HepG2 (cell line): ENCODE measurements at regions not wholly inside any gene's neighbourhood (a gene's known extent, or its start where the extent isn't known, plus 50 kb on each side); places are given as distances from the start of the nearest gene placed in this dataset.

Source experiments
- ATAC-seq: fragments of 200-7000 bp; cut with Tn5 transposase; 3 replicates; pipeline ENCODE4 v1.9.1; 2020; ENCODE audit warnings: mild to moderate bottlenecking, moderate library complexity
- BruUV-seq: library from RNA; stranded (reverse); fragments of 400-500 nt; replicated peaks from 2 replicates; lab custom pipeline; 2021; lab: Mats Ljungman, UMichigan
- CTCF ChIA-PET: fragments of 300-600 bp; formaldehyde crosslinking; extraction: SDS; loops from one replicate; lab custom pipeline; 2021; ENCODE audit warnings: low total read pairs, inconsistent platforms, low intra/inter-chr PET ratio; lab: Yijun Ruan, JAX
- POLR2A ChIA-PET: fragments of 350-600 bp; sonication (Branson Sonifier 250); formaldehyde crosslinking; loops from one replicate; lab custom pipeline; 2020; ENCODE audit warnings: antibody characterized with exemption, inconsistent platforms; lab: Yijun Ruan, JAX
- DNase-seq: peaks from one replicate; pipeline ENCODE4 v3.0.0-alpha.2; 2015; ENCODE audit warnings: low spot score
- FAIRE-seq: peaks from 3 replicates; lab custom pipeline; 2011; peaks lifted over from hg19 to GRCh38; lab: Jason Lieb, UNC
- H2AFZ ChIP-seq: one replicate; pipeline ENCODE4 v1.6.1; 2011; ENCODE audit warnings: low read length, inconsistent platforms
- H3K27ac ChIP-seq: fragments of 300-600 bp; 3 replicates; pipeline ENCODE4 v1.8.0; 2011; ENCODE audit warnings: mixed run types, mild to moderate bottlenecking, mixed read lengths, low read length, inconsistent platforms; ENCODE audit not compliant: insufficient read depth; ENCODE audit errors: extremely low read length
- H3K27me3 ChIP-seq, 2 experiments: fragments of 200-600 bp in 1 of 2; 2 replicates in 1 of 2; 3 replicates in 1 of 2; pipeline versions ENCODE4 v1.6.0 to v1.8.0; 2011; ENCODE audit warnings: low read length in 2 of 2, mild to moderate bottlenecking in 2 of 2, moderate library complexity in 2 of 2, inconsistent platforms in 1 of 2; ENCODE audit not compliant: insufficient read depth in 2 of 2, control insufficient read depth in 1 of 2
- H3K36me3 ChIP-seq, 2 experiments: fragments of 200-600 bp in 1 of 2; replicated peaks in 1 of 2; 2 replicates in 1 of 2; 3 replicates in 1 of 2; pipeline versions ENCODE4 v1.5.1 to v1.8.0; 2011; ENCODE audit warnings: low read length in 2 of 2, inconsistent platforms in 1 of 2; ENCODE audit not compliant: insufficient read depth in 2 of 2, control insufficient read depth in 1 of 2
- H3K4me1 ChIP-seq: 2 replicates; pipeline ENCODE4 v1.5.1; 2012; ENCODE audit warnings: low read length, inconsistent platforms; ENCODE audit not compliant: insufficient read depth
- H3K4me2 ChIP-seq: 2 replicates; pipeline ENCODE4 v1.6.0; 2011; ENCODE audit warnings: low read depth, low read length, inconsistent platforms
- H3K4me3 ChIP-seq, 3 experiments: fragments of 200-600 bp in 1 of 3; sonication (generic), shearing (Covaris generic) in 1 of 3; replicated peaks in 1 of 3; 2 replicates each; pipeline ENCODE4 v1.5.1; 2011 to 2016; ENCODE audit warnings: low read length in 3 of 3, inconsistent platforms in 2 of 3, low read depth in 2 of 3, mild to moderate bottlenecking in 2 of 3, control low read depth in 1 of 3, mixed read lengths in 1 of 3; ENCODE audit not compliant: insufficient read depth in 1 of 3
- H3K79me2 ChIP-seq: one replicate; pipeline ENCODE4 v1.6.1; 2011; ENCODE audit warnings: low read length, inconsistent platforms; ENCODE audit not compliant: insufficient read depth
- H3K9ac ChIP-seq: 2 replicates; pipeline ENCODE4 v1.6.0; 2011; ENCODE audit warnings: mild to moderate bottlenecking, low read depth, low read length, inconsistent platforms; ENCODE audit not compliant: insufficient read depth
- H3K9me3 ChIP-seq: 2 replicates; pipeline ENCODE4 v1.5.1; 2012; ENCODE audit warnings: mild to moderate bottlenecking, low read length
- H4K20me1 ChIP-seq: 2 replicates; pipeline ENCODE4 v1.6.0; 2011; ENCODE audit warnings: inconsistent platforms, mild to moderate bottlenecking, low read length, moderate library complexity; ENCODE audit not compliant: insufficient read depth
- REST ChIP-seq, 2 experiments: IDR thresholded peaks; 2 replicates each; pipeline ENCODE4 v1.6.1; 2011 to 2012; ENCODE audit warnings: low read length in 2 of 2, borderline replicate concordance in 1 of 2, low read depth in 1 of 2, mild to moderate bottlenecking in 1 of 2, moderate library complexity in 1 of 2
- ZNF883 ChIP-seq: sonication (generic); formaldehyde crosslinking; IDR thresholded peaks from 2 replicates; pipeline ENCODE4 v1.5.1; 2020; ENCODE audit warnings: mild to moderate bottlenecking, missing genetic modification reagents; ENCODE audit errors: not compliant biosample characterization
- WGBS: methylation state at CpG from one replicate; pipeline ENCODE4 v1.1.6; 2017; ENCODE audit warnings: low lambda C conversion rate; 5-methylcytosine and 5-hydroxymethylcytosine counted together
- in situ Hi-C: cut with HindIII; loops from 2 replicates; pipeline ENCODE4 v1.10.0; 2017; ENCODE audit warnings: low pct_unique_long_range_greater_than_20kb; ENCODE audit not compliant: extremely low pct_ligation_motif_present
- intact Hi-C: fragments of 100-400 bp; cut with micrococcal nuclease; formaldehyde crosslinking; loops from one replicate; pipeline ENCODE4 v1.10.0; 2022; ENCODE audit not compliant: unreplicated experiment

GRCh38 chr11:93073508-93074280 lies 104.2 kb downstream of the MTNR1B start:
- BruUV-seq = no TSS peak
- in situ Hi-C loops = no loop called here

More at GRCh38 chr11:93073508-93074280, 104.2 kb downstream of the MTNR1B start:
- no peaks in the 10 kb centered on the region for H3K79me2 ChIP-seq
- no peaks in the 10 kb centered on the region for H3K27me3 ChIP-seq
- DNase-seq (no peak), ATAC-seq (no peak)
- CTCF ChIA-PET = no interaction called here
- POLR2A ChIA-PET = no interaction called here
- no peaks in the 10 kb centered on the region for H4K20me1 ChIP-seq
- H3K4me1 ChIP-seq = no peaks in the 10 kb centered on the region
- H3K27ac ChIP-seq = no peak overlapping the region
- intact Hi-C loops = no loop called here
- no peak overlapping the region for H3K4me3 ChIP-seq
- no peak overlapping the region for H3K4me2 ChIP-seq
- H3K9me3 ChIP-seq = no peaks in the 10 kb centered on the region
- no peaks in the 10 kb centered on the region for H3K36me3 ChIP-seq
- TF ChIP-seq REST (IDR thresholded peaks at IDR 0.05; ENCODE audit: borderline replicate concordance in 1 of 2, low read depth in 1 of 2, low read length in 2 of 2) (no peak), ZNF883 (no peak)
- TF ChIP-seq, all 625 proteins: peak for 0
- 38% methylated on average over 4 of the region's 4 CpGs for WGBS
- Histone ChIP-seq H3K9ac (no peak overlapping the region), H2AFZ (no peak overlapping the region)
- FAIRE-seq = no peak
